ENCODE measurements at regions not wholly inside any gene's neighbourhood (a gene's known extent, or its start where the extent isn't known, plus 50 kb on each side); places are given as distances from the start of the nearest gene placed in this dataset.

DNA sequence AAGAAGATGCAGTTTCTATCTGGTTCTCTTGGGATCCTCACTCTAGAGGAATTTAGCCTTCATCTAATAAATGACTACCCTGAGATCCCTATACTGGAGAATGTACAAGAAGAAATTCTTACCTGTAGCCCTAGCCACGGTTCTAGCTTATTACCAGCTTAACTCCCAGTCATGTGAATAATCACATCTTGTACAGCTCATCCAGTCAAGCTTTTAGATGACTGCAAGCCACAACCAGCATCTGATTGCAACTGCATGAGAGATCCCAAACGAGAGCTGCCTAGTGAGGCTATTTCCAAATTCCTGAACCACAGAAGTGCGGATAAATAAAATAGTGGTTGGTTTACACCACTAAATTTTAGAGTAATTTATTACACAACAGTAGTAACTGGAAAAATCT is 196.0 kb upstream of the CPHXL start:
- WGBS (ENCODE audit: missing lambda C conversion rate): 7% methylated on average over 3 of the region's 3 CpGs
- H3K9me3 ChIP-seq: no peaks in the 10 kb centered on the region
- POLR2A ChIA-PET: no interaction called here
- CTCF ChIA-PET: no interaction called here
- no peak overlapping the region for H3K27ac ChIP-seq
- no peaks in the 10 kb centered on the region for H3K4me1 ChIP-seq
- FAIRE-seq (no peak), ATAC-seq (no peak), DNase-seq (ENCODE audit: low read depth in 1 of 2, low spot score in 1 of 2) (no peak)
- no peak overlapping the region for H3K4me2 ChIP-seq
- TF ChIP-seq, protein P1, sequence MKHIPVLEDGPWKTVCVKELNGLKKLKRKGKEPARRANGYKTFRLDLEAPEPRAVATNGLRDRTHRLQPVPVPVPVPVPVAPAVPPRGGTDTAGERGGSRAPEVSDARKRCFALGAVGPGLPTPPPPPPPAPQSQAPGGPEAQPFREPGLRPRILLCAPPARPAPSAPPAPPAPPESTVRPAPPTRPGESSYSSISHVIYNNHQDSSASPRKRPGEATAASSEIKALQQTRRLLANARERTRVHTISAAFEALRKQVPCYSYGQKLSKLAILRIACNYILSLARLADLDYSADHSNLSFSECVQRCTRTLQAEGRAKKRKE (CRISPR knock-in tag; IDR thresholded peaks at IDR 0.05; ENCODE audit: low read depth): no peak
- no peak for TF ChIP-seq KDM1A (IDR thresholded peaks at IDR 0.05; ENCODE audit: low read depth)
- TF ChIP-seq RARB (CRISPR knock-in tag; IDR thresholded peaks at IDR 0.05): no peak
- TF ChIP-seq HOXA7 (CRISPR knock-in tag; IDR thresholded peaks at IDR 0.05): no peak
- TF ChIP-seq, protein P2, sequence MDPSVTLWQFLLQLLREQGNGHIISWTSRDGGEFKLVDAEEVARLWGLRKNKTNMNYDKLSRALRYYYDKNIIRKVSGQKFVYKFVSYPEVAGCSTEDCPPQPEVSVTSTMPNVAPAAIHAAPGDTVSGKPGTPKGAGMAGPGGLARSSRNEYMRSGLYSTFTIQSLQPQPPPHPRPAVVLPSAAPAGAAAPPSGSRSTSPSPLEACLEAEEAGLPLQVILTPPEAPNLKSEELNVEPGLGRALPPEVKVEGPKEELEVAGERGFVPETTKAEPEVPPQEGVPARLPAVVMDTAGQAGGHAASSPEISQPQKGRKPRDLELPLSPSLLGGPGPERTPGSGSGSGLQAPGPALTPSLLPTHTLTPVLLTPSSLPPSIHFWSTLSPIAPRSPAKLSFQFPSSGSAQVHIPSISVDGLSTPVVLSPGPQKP (IDR thresholded peaks at IDR 0.05; ENCODE audit: low read depth, low read length): no peak
- TF ChIP-seq PHF8 (IDR thresholded peaks at IDR 0.05; ENCODE audit: borderline replicate concordance, low read depth): no peak
- no peak for TF ChIP-seq SMC3 (IDR thresholded peaks at IDR 0.05)
- TF ChIP-seq KDM5A (IDR thresholded peaks at IDR 0.05): no peak
- TF ChIP-seq, protein P3, sequence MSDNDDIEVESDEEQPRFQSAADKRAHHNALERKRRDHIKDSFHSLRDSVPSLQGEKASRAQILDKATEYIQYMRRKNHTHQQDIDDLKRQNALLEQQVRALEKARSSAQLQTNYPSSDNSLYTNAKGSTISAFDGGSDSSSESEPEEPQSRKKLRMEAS (IDR thresholded peaks at IDR 0.05): no peak
- TF ChIP-seq MYC (IDR thresholded peaks at IDR 0.05; ENCODE audit: borderline replicate concordance, low read length): no peak
- no peak for TF ChIP-seq RFX5 (IDR thresholded peaks at IDR 0.05)
- no peak for TF ChIP-seq JUNB (IDR thresholded peaks at IDR 0.05)
- H3K4me3 ChIP-seq: no peak overlapping the region

DNA sequence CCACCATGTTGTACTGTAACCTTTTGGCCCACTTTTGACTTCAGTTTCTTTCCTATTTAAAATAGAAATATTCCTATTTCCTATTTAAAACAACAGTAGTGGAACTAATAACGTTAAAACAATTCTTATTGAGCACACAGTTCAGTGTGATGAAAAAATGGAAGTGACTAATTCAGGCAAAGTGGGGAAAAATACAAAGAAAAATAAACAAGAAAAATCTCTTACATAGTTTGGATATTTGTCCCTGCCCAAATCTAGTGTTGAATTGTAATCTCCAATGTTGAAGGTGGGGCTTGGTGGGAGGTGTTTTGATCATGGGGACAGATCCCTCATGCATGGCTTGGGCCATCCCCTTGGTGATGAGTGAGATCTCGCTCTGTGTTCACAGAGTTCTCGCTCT is 198.1 kb upstream of the CPHXL start:
- ATAC-seq (no peak), FAIRE-seq (no peak), DNase-seq (ENCODE audit: low read depth in 1 of 2, low spot score in 1 of 2) (no peak)
- Histone ChIP-seq H3K4me3 (no peak overlapping the region), H3K4me2 (no peak overlapping the region), H3K27ac (no peak overlapping the region), H3K4me1 (no peaks in the 10 kb centered on the region), H3K9me3 (no peaks in the 10 kb centered on the region)
- ChIA-PET CTCF (no interaction called here), POLR2A (no interaction called here)
- TF ChIP-seq ZSCAN20 (CRISPR knock-in tag; IDR thresholded peaks at IDR 0.05): no peak
- no peak for TF ChIP-seq FOSB (CRISPR knock-in tag; IDR thresholded peaks at IDR 0.05)
- no peak for TF ChIP-seq TP53 (CRISPR knock-in tag; IDR thresholded peaks at IDR 0.05)
- no peak for TF ChIP-seq HDAC2 (IDR thresholded peaks at IDR 0.05)
- TF ChIP-seq, protein P4, sequence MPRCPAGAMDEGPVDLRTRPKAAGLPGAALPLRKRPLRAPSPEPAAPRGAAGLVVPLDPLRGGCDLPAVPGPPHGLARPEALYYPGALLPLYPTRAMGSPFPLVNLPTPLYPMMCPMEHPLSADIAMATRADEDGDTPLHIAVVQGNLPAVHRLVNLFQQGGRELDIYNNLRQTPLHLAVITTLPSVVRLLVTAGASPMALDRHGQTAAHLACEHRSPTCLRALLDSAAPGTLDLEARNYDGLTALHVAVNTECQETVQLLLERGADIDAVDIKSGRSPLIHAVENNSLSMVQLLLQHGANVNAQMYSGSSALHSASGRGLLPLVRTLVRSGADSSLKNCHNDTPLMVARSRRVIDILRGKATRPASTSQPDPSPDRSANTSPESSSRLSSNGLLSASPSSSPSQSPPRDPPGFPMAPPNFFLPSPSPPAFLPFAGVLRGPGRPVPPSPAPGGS (IDR thresholded peaks at IDR 0.05): no peak
- TF ChIP-seq, protein P2 (IDR thresholded peaks at IDR 0.05; ENCODE audit: low read depth, low read length): no peak
- no peak for TF ChIP-seq GATA3 (IDR thresholded peaks at IDR 0.05; ENCODE audit: borderline replicate concordance)
- TF ChIP-seq, protein P1 (CRISPR knock-in tag; IDR thresholded peaks at IDR 0.05; ENCODE audit: low read depth): no peak
- TF ChIP-seq, protein P5, sequence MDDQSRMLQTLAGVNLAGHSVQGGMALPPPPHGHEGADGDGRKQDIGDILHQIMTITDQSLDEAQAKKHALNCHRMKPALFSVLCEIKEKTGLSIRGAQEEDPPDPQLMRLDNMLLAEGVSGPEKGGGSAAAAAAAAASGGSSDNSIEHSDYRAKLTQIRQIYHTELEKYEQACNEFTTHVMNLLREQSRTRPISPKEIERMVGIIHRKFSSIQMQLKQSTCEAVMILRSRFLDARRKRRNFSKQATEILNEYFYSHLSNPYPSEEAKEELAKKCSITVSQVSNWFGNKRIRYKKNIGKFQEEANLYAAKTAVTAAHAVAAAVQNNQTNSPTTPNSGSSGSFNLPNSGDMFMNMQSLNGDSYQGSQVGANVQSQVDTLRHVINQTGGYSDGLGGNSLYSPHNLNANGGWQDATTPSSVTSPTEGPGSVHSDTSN (IDR thresholded peaks at IDR 0.05): no peak
- no peak for TF ChIP-seq CBX8 (IDR thresholded peaks at IDR 0.05)
- TF ChIP-seq RARB (CRISPR knock-in tag; IDR thresholded peaks at IDR 0.05): no peak
- 17% methylated on average over 3 of the region's 3 CpGs for WGBS (ENCODE audit: missing lambda C conversion rate)
